ENCODE measurements at regions not wholly inside any gene's neighbourhood (a gene's known extent, or its start where the extent isn't known, plus 50 kb on each side); places are given as distances from the start of the nearest gene placed in this dataset.

DNA sequence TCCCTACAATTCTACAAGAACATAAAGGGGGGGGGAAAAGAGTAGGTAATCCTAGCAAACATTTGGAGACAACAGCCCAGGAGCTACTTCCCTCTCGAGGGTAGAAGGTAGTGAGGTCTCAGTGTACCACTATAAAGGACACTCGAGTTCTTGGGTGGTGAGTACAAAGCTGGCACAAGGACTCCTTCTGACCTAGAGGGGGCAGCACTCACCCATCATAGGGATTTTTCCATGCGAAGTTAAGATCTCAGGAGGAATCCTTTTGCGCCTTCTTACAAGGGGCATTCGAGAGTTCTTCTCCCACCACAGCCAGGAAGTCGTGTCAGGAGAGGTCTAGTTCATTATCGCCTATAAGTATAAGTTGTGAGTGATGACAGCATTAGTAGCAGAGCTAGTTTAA lies 200.2 kb upstream of the RBM19 start:
- no peak for TF ChIP-seq SIN3A (IDR thresholded peaks at IDR 0.05; ENCODE audit: borderline replicate concordance, insufficient read depth, low read length)
- TF ChIP-seq, protein P1, sequence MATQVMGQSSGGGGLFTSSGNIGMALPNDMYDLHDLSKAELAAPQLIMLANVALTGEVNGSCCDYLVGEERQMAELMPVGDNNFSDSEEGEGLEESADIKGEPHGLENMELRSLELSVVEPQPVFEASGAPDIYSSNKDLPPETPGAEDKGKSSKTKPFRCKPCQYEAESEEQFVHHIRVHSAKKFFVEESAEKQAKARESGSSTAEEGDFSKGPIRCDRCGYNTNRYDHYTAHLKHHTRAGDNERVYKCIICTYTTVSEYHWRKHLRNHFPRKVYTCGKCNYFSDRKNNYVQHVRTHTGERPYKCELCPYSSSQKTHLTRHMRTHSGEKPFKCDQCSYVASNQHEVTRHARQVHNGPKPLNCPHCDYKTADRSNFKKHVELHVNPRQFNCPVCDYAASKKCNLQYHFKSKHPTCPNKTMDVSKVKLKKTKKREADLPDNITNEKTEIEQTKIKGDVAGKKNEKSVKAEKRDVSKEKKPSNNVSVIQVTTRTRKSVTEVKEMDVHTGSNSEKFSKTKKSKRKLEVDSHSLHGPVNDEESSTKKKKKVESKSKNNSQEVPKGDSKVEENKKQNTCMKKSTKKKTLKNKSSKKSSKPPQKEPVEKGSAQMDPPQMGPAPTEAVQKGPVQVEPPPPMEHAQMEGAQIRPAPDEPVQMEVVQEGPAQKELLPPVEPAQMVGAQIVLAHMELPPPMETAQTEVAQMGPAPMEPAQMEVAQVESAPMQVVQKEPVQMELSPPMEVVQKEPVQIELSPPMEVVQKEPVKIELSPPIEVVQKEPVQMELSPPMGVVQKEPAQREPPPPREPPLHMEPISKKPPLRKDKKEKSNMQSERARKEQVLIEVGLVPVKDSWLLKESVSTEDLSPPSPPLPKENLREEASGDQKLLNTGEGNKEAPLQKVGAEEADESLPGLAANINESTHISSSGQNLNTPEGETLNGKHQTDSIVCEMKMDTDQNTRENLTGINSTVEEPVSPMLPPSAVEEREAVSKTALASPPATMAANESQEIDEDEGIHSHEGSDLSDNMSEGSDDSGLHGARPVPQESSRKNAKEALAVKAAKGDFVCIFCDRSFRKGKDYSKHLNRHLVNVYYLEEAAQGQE (IDR thresholded peaks at IDR 0.05; ENCODE audit: insufficient read depth in 1 of 2, low read depth in 2 of 2, low read length in 2 of 2), result no peak
- TF ChIP-seq TAF1 (IDR thresholded peaks at IDR 0.05; ENCODE audit: borderline replicate concordance, insufficient read depth, low read length), result no peak
- no peak for TF ChIP-seq POLR2AphosphoS5 (IDR thresholded peaks at IDR 0.05; ENCODE audit: low read depth, low read length)
- no peak for TF ChIP-seq FOXP2 (optimal IDR thresholded peaks at IDR 0.05; ENCODE audit: borderline replicate concordance, extremely low read depth, extremely low read length, insufficient read depth)

DNA sequence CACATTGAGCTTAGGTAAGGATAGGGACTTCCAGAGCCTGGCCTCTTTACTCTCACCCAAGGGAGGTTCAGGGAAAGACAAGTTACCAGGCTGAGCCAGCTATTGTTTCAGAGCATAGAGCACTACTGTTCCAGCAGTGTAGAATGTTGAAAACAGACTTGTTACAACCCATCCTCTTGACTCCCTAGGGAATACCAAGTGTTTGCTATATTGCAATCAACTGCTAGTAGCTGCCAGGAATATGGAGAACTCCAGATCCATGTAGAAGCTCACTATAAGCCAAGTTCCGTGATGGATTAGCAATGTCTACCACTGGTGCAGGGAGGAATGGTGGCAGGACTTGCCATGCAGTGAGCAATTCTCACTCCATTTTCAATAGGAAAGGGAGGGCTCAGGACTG lies 199.8 kb upstream of the RBM19 start:
- TF ChIP-seq SIN3A (IDR thresholded peaks at IDR 0.05; ENCODE audit: borderline replicate concordance, insufficient read depth, low read length), result no peak
- TF ChIP-seq POLR2AphosphoS5 (IDR thresholded peaks at IDR 0.05; ENCODE audit: low read depth, low read length), result no peak
- TF ChIP-seq FOXP2 (optimal IDR thresholded peaks at IDR 0.05; ENCODE audit: borderline replicate concordance, extremely low read depth, extremely low read length, insufficient read depth), result no peak
- TF ChIP-seq, protein P1 (IDR thresholded peaks at IDR 0.05; ENCODE audit: insufficient read depth in 1 of 2, low read depth in 2 of 2, low read length in 2 of 2), result no peak
- TF ChIP-seq TAF1 (IDR thresholded peaks at IDR 0.05; ENCODE audit: borderline replicate concordance, insufficient read depth, low read length), result no peak

DNA sequence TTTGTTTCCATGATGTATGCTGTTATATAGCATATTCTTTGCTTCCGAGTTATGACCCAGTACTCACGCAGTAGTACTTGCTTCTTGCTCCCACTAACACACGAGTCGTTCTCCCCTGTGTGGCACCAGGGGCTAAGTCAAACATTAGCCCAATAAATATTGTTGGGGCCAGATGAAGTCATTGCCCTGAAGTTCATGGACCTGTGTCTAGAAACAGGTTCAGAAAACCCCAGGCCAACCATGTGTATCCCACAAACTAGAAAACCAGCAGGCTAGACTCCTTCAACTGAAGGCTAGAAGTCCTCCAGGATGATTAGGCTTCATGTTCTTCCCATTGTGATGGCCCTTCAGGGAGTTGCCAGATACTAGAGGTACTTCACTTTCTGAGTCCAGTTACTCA lies 198.2 kb upstream of the RBM19 start:
- TF ChIP-seq TAF1 (IDR thresholded peaks at IDR 0.05; ENCODE audit: borderline replicate concordance, insufficient read depth, low read length) (no peak), SIN3A (IDR thresholded peaks at IDR 0.05; ENCODE audit: borderline replicate concordance, insufficient read depth, low read length) (no peak), POLR2AphosphoS5 (IDR thresholded peaks at IDR 0.05; ENCODE audit: low read depth, low read length) (no peak), FOXP2 (optimal IDR thresholded peaks at IDR 0.05; ENCODE audit: borderline replicate concordance, extremely low read depth, extremely low read length, insufficient read depth) (no peak)
- TF ChIP-seq, protein P1 (IDR thresholded peaks at IDR 0.05; ENCODE audit: insufficient read depth in 1 of 2, low read depth in 2 of 2, low read length in 2 of 2), result no peak

DNA sequence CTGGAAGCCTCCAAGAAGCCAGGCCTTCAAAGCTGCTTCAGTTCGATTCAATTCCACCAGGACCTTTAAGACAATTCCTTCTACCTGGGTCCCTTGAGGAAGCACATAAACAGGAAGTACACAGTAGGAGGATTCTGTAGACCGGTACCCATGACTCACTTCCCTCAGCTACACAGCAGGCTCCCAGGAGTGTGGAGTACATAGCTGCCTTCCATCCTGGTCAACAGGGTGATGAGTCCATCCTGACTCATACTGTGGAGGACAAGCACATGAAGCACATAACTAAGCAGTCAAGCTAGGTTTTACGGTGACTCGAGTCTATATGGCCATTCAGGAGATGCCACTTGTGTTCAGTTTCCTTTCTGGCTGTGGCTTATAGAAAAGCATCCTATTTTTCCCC lies 197.6 kb upstream of the RBM19 start:
- TF ChIP-seq FOXP2 (optimal IDR thresholded peaks at IDR 0.05; ENCODE audit: borderline replicate concordance, extremely low read depth, extremely low read length, insufficient read depth) (no peak), TAF1 (IDR thresholded peaks at IDR 0.05; ENCODE audit: borderline replicate concordance, insufficient read depth, low read length) (no peak), SIN3A (IDR thresholded peaks at IDR 0.05; ENCODE audit: borderline replicate concordance, insufficient read depth, low read length) (no peak)
- TF ChIP-seq, protein P1 (IDR thresholded peaks at IDR 0.05; ENCODE audit: insufficient read depth in 1 of 2, low read depth in 2 of 2, low read length in 2 of 2), result no peak

DNA sequence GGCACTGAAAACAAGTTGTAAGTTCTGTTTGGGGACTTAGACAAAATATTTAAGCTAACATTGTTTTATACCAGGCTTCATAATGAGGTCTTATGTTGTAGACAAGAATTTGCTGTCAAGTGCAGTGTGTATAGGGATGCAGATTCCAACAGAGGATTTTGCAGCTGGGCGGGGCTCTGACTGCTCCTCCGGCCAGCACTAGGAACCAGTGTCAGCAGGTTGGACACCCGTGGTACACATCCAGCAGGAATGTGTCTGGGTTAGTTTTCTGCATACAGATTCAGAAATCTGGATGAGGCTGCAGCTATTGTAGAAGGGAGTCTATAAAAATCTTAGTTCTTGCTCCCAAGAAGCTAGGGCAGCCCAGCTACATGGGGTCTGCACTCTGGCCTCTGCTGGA lies 194.3 kb upstream of the RBM19 start:
- no peak for TF ChIP-seq POLR2AphosphoS5 (IDR thresholded peaks at IDR 0.05; ENCODE audit: low read depth, low read length)
